ENCODE measurements at regions not wholly inside any gene's neighbourhood (a gene's known extent, or its start where the extent isn't known, plus 50 kb on each side); places are given as distances from the start of the nearest gene placed in this dataset.
A peak's percentile ranks its signal among the peaks of the same experiment; 100 is the strongest.

GRCh38 chr3:124520970-124521369, 209.3 kb upstream of the UMPS start (continued):
- TF ChIP-seq AFF4 (CRISPR knock-in tag; IDR thresholded peaks at IDR 0.05) (no peak), ZNF280D (CRISPR knock-in tag; IDR thresholded peaks at IDR 0.05) (no peak), NFIC (IDR thresholded peaks at IDR 0.05; ENCODE audit: low read length) (no peak), HIC2 (CRISPR knock-in tag; IDR thresholded peaks at IDR 0.05; ENCODE audit: low read depth) (peak; percentile 71; the same call in 1 of the 2 replicates), TBX2 (CRISPR knock-in tag; IDR thresholded peaks at IDR 0.05; ENCODE audit: borderline replicate concordance) (peak; percentile 50; the same call in 1 of the 2 replicates), ELF3 (CRISPR knock-in tag; IDR thresholded peaks at IDR 0.05) (peak; percentile 86), MIXL1 (CRISPR knock-in tag; IDR thresholded peaks at IDR 0.05) (peak; percentile 65; the same call in 1 of the 2 replicates), IRF2 (CRISPR knock-in tag; IDR thresholded peaks at IDR 0.05) (peak; percentile 29; the same call in 1 of the 2 replicates), HNRNPK (IDR thresholded peaks at IDR 0.05; ENCODE audit: low read depth, low read length, poor library complexity, severe bottlenecking) (no peak), CEBPG (CRISPR knock-in tag; IDR thresholded peaks at IDR 0.05) (no peak), TBL1XR1 (IDR thresholded peaks at IDR 0.05; ENCODE audit: borderline replicate concordance, low read length, partially characterized antibody) (no peak), IRF1 (CRISPR knock-in tag; IDR thresholded peaks at IDR 0.05; ENCODE audit: low read depth) (no peak), GATA4 (IDR thresholded peaks at IDR 0.05; ENCODE audit: borderline replicate concordance, low read depth) (no peak)
- TF ChIP-seq, protein P1, sequence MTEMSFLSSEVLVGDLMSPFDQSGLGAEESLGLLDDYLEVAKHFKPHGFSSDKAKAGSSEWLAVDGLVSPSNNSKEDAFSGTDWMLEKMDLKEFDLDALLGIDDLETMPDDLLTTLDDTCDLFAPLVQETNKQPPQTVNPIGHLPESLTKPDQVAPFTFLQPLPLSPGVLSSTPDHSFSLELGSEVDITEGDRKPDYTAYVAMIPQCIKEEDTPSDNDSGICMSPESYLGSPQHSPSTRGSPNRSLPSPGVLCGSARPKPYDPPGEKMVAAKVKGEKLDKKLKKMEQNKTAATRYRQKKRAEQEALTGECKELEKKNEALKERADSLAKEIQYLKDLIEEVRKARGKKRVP (CRISPR knock-in tag; IDR thresholded peaks at IDR 0.05), result peak in 1 of 2 experiments; percentile 33; a peak in 1 of 4 replicates
- TF ChIP-seq, protein P2, sequence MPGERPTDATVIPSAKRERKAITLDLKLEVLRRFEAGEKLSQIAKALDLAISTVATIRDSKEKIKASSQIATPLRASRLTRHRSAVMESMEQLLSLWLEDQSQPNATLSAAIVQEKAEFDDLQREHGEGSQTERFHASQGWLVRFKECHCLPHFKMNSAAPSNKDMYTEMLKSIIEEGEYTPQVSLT (CRISPR knock-in tag; IDR thresholded peaks at IDR 0.05; ENCODE audit: borderline replicate concordance, low read depth), result no peak
- TF ChIP-seq, protein P3, sequence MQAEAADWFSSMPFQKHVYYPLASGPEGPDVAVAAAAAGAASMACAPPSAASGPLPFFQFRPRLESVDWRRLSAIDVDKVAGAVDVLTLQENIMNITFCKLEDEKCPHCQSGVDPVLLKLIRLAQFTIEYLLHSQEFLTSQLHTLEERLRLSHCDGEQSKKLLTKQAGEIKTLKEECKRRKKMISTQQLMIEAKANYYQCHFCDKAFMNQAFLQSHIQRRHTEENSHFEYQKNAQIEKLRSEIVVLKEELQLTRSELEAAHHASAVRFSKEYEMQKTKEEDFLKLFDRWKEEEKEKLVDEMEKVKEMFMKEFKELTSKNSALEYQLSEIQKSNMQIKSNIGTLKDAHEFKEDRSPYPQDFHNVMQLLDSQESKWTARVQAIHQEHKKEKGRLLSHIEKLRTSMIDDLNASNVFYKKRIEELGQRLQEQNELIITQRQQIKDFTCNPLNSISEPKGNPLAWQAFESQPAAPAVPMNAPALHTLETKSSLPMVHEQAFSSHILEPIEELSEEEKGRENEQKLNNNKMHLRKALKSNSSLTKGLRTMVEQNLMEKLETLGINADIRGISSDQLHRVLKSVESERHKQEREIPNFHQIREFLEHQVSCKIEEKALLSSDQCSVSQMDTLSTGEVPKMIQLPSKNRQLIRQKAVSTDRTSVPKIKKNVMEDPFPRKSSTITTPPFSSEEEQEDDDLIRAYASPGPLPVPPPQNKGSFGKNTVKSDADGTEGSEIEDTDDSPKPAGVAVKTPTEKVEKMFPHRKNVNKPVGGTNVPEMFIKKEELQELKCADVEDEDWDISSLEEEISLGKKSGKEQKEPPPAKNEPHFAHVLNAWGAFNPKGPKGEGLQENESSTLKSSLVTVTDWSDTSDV (CRISPR knock-in tag; IDR thresholded peaks at IDR 0.05), result no peak

All from HepG2 (cell line).